ENCODE measurements at regions not wholly inside any gene's neighbourhood (a gene's known extent, or its start where the extent isn't known, plus 50 kb on each side); places are given as distances from the start of the nearest gene placed in this dataset.
"Not testable (repeated sequence)": the region's sequence is repeated elsewhere in the genome, so short reads cannot be mapped to it uniquely, and the experiment has no call there.

- peak in 1 of 2 experiments; percentile 22 for DNase-seq
Observed at GRCh38 chr10:78658645-78659597, 409.8 kb upstream of the ZMIZ1 start.

DNA sequence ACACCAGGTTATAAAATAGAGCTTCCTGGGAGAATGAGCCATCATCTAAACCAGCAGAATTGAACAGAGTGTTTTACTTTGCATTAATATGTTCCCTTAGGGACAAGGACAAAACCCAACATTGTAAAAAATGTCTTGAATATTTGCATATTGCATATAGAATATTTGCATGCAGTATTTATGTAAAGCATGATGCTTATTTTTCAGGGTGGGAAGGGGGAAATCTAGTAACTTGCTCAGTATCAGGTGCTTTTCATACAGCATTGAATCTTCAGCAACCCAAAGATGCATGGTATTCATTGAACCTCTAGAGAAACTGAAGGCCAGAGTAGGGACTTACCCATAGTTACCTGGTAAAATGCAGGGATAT is 409.2 kb upstream of the ZMIZ1 start:
- no peak for DNase-seq

DNA sequence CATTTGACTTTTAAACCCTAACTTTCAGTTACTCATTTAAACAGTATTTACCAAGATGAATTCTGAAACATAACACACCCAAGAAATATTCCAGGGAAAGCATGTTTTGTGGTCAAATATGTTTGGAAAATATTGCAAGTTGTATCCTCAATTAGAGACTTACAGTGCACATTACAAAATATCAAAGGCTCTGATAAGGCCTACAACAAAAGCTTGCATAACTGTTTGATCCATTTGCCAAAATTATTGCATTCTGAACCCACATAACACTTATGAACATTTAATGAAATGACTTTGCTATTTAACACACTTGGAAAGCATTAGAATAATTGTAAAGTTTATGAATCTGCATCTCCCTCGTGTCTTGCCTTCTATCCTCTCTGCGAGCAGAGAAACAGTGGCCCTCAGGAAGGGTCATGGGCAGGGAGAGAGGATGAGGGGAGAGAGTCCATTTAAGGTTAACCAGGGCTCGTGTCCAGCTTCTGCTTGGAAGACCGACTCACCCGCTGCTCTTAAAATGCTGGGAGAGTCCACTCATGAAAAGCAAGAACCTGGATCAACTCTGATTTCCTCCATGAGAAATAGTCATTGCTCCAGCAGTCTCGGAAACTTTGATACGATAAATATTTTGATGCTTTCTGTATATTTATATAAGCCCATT is 408.2 kb upstream of the ZMIZ1 start:
- DNase-seq = no peak

- DNase-seq = no peak
Observed at GRCh38 chr10:78663721-78664120, 405.0 kb upstream of the ZMIZ1 start.

DNA sequence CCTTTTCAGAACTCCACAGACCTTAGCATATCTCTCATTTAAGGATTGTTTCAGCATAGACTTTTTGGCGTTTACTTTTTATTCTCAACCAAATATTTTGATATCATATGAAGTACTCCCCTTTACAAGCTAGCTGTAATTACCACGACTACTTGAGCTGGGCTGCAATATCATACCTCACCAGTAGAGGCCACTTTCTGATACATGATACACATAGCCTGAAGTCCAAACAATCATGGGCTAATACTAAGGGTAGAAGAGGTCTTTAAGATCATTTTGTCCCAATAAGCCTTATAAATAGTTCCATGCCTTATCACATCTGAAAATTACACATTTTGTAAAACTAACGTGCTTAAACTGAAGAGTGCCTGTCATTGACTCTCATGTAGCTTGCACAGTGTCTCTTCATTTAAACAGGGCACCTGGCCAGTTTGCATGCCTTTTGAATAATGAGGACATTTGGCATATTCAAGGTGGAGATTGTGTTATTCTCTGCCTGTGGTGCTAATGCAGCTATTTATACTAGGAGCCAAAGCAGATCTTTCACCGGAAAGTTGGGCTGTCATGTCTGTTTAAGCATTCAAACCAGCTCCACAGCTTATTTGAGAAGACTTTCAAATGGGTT is 403.7 kb upstream of the ZMIZ1 start:
- peak; percentile 31 to 60 for DNase-seq

DNA sequence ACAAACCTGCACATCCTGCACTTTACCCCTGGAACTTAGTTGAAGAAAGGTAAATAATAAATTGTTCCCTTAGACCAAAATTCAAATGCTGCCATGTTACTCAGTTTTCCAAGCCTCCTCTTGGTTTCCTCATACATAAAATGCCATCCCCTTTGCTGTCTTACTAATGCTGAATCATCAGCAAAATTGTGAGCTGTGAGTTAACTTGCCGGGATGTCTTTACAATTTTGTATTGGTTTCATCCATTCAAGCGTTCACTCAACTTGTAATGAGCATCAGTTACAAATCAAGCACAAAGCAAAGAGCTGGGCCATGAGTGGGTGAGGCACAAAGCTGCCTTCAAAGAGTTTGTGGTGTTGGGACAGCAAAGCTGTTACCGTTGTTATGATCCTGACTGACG is 395.8 kb upstream of the ZMIZ1 start:
- DNase-seq = no peak

- not testable (repeated sequence) for DNase-seq
Observed at GRCh38 chr10:78681141-78681540, 387.6 kb upstream of the ZMIZ1 start.

DNA sequence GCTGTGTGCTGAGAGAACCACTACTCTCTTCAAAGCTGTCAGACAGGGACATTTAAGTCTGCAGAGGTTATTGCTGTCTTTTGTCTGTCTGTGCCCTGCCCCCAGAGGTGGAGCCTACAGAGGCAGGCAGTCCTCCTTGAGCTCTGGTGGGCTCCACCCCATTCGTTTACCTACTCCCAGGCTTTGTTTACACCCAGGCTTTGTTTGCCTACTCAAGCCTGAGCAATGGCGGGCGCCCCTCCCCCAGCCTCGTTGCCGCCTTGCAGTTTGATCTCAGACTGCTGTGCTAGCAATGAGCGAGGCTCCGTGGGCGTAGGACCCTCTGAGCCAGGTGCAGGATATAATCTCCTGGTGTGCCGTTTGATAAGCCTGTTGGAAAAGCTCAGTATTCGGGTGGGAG is 386.8 kb upstream of the ZMIZ1 start:
- not testable (repeated sequence) for DNase-seq

DNA sequence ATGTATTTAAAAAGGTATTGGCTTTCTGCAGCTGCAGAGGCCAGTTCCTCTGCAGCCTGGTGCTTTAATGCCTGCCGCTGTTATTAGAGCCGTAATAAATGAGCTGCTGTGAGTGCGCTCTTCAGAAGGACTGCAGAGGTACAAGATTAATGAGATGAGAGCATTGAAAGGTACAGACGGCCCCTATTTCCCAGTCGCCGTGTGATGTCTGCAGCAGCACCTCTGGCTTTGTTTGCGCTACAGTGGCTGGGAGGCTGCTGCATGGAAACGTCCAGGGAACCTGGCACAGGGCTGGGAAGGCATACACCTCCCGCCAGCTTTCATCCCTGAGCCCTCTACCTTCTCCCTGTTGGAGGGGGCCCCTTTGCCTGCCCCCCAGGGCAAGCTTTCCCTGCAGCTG is 383.8 kb upstream of the ZMIZ1 start:
- no peak for DNase-seq

DNA sequence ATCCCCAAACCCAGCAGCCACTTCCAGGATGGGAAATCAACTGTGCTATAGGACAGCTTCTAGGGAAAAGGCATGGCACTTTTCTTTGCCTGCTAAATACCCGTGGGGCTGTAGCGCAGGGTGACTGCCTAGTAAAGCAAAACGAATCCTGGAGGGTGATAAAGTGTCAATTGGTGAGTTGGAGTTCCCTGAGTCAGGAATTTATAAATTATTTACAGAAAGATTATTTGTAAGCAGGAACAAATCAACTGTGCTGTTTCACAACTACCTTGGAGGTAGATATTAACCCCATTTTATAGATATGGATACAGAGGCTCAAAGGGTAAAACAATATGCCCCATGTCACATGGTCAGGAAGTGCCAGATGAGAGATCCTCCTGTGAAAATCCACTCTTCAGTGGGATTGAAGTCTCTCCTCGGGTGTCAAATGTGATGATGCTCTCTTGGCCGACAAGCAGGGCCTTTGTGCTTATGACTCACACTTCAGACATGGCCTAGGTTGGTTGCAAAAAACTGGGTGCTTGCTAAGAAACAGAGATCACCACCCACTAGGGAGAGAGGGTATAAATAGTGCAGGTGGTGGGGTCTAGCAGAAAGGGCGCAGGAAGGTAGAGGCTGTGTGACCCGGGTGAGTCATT is 383.2 kb upstream of the ZMIZ1 start:
- no peak for DNase-seq

GRCh38 chr10:78686444-78687060 is 382.2 kb upstream of the ZMIZ1 start:
- DNase-seq = no peak

GRCh38 chr10:78687626-78688025 is 381.1 kb upstream of the ZMIZ1 start:
- DNase-seq = no peak

- DNase-seq = no peak
Observed at GRCh38 chr10:78688230-78688900, 380.4 kb upstream of the ZMIZ1 start.

- DNase-seq = no peak
Observed at GRCh38 chr10:78688901-78689583, 379.7 kb upstream of the ZMIZ1 start.

DNA sequence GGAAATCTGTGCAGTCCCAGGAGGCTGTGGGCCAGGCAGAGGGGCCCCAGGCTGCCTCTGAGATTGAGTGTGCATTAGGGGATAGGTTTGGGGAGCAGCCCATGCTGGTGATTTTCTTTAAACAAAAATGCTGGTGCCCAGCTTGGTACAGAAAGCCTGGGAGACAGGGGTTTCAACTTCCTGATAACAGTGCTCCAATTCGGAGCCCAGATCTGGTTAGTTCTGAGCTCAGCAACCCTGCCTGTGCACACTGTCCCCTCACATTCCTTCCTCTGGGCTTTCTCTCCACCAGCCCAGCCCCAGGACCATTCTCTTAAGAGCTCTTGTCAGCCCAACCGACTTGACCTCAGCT is 379.2 kb upstream of the ZMIZ1 start:
- DNase-seq = no peak

DNA sequence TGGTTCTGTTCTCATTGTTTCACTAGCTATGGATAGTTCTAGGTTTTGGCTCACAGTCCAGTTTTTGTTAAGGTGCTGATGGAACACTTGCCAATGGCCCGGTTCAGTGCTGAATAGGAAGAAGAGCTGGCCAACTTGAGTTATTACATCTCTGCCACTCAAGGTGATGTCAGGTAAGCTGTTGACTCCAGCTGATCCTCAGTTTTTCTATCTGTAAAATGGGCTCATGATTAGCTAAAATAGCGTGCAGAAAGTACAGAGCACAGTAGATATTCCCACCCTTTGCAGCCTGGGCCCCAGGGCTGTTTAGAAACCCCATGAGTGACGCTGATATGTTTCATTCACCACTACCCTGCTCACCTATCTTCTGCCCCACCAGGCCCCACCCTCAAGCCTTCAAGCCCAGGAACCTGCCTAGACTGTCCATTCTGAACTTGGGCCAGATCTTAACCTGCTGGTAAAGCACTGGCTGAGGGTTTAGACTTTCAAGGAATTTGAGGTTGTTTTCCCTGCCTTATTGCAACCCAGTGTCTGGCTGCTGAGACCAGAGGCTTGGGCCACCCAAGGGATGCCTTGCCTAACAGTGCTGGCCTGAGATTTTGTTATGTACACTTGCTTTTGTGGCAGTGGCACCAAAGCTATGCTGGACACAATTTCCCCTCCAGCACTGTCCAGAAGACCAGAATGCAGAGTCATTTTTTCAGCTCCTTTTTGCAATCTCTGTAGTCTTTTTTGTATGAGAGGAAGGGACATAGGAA is 378.2 kb upstream of the ZMIZ1 start:
- no peak for DNase-seq

DNA sequence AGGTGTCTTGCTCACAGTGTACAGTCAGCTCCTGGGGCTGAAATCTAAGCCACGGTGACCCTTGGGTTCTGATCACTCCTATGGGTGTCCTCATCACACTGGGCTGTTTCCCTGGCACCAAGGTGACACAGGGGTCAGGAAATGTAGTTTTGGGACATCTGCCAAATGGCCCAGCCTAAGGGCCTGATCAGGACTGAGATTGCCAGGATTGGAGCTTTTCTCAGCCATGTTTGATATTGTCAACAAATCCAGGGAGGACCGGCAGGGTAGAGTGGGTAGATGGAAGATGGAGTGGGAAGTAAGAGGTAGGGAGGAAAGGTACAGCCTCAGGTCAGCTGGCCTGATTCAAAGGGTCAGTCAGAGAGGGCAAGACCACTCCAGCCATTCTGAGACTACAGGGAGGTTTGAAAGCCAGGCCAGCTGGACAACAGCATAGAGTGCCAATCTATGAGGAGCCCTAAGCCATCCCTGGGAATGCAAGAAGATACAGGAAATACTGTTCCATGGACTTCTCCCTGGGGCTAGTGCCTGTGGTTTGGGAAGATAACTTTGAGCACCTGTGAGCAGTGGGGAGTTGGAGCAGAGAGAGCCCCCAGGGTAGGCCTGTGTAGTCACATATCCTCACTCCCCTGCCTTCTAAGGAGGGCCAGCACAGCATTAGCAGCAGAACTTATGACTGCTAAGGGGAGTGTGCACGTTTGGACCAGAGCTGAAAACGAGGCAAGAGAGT is 377.3 kb upstream of the ZMIZ1 start:
- DNase-seq = no peak

DNA sequence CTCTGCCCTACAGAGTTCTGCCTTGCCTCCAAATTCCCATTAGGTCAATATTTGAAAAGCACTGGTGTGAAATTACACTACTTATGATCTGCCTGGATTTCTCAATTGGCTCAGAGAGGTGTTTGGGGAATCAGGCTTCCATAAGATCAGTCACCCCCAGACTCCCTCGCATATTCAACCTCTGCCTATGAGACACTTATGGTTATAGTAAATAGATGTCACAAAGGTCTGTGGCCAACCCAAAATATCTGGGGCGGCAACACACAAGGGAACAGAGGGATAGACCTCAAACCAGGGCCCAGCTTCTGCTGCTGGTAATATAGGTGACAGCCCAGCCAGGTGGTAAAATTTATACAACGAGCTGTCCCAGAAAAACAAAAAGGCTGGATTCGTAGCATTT is 376.7 kb upstream of the ZMIZ1 start:
- DNase-seq = no peak

GRCh38 chr10:78695846-78696245 is 372.9 kb upstream of the ZMIZ1 start:
- DNase-seq = no peak

- no peak for DNase-seq
Observed at GRCh38 chr10:78696791-78697395, 371.9 kb upstream of the ZMIZ1 start.

Data from Kasumi-1 (cell line).